ELR (cell line): ENCODE measurements at regions not wholly inside any gene's neighbourhood (a gene's known extent, or its start where the extent isn't known, plus 50 kb on each side); places are given as distances from the start of the nearest gene placed in this dataset.
"Not testable (repeated sequence)": the region's sequence is repeated elsewhere in the genome, so short reads cannot be mapped to it uniquely, and the experiment has no call there.

Experiments used
- DNase-seq: peaks from one replicate; pipeline ENCODE4 v3.0.0-alpha.2; 2015; ENCODE audit warnings: low read depth

DNA sequence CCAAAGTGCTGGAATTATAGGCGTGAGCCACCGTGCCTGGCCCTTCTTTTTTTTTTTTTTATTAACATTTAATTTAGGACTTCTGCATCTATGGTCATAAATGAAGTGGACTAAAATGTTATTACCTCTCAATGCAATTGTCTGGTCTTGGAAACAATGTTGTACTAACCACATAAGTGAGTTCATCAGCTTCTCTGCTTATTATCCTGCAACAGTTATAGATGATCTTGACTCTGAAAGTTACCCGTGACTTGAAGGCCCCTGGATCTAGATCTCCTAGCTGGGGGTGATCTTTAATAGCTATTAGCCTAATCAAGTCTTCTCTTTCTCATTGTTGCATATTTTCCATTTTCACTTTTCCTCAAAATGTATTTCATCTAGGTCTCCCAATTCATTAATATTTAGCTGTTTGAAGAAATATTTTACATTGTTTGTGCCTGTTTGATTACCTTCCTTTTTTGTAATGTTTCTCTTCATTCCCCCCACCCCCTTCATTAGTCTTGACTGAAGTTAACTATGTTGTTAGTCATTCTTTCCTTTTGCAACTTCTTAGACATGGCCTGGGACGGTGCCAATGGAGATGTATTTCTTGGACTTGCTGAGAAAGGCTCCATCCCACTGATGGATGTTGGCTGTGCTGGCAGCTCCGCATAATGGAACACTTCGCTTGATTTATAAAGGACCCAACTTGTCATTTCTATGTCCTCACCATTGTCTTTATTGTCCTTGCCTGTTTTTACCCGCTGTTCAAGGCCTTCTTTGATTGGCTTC lies 141.6 kb upstream of the RIOK3 start:
- peak; percentile 84 for DNase-seq

DNA sequence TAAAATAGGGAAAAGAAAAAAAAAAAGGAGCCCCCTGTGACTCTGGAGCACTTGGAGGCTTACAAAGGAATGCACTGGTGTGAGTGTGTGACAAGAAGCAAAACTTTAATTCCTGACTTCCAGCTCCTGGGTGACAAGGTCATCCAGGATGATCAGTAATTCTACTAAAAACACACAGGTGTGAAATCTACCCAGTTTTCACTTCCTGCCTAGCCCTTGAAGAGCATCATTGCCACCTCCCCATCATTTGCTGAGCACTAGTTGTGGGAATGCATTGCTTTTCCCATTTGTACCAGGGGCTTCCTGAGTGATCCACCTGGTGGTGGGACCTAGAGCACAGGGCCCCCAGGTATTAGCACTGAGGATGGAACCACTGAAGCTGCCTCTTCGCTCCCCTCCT lies 139.7 kb upstream of the RIOK3 start:
- DNase-seq = no peak

DNA sequence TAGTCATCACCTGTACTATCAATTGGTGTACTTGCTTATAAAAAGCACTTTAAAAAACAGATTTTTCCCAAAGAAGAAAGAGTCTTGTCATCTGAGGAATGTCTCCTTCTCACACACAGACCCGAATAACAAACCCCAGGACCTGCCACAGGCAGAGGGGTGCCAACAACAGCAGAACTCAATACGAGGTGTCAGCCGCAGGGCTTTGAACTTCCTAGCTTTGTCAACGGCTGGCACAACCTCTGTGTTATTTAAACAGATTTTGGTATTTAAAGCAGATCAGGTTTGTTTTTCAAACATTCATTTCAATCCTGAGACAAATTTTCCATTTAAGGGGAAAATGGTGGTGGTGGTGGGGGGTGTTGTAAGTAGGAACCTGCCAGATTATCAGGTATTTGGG lies 138.4 kb upstream of the RIOK3 start:
- DNase-seq = no peak

DNA sequence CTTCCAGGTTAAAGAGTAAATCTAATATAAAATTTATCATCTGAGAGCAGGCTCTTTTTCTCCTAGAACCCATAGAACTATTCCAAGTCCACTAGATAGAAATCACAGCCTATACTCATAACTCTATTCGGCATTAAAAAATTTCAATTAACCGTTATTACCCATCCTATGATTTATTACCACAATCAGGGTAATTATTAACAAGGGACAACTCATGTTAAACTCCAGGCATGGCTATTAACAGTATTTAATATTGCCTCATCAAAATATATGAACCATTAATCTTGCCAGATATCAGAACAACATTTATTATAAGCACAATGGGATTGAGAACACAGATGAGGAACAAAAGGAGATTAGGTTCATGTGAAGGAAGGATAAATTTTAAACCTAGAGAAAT lies 136.8 kb upstream of the RIOK3 start:
- no peak for DNase-seq

DNA sequence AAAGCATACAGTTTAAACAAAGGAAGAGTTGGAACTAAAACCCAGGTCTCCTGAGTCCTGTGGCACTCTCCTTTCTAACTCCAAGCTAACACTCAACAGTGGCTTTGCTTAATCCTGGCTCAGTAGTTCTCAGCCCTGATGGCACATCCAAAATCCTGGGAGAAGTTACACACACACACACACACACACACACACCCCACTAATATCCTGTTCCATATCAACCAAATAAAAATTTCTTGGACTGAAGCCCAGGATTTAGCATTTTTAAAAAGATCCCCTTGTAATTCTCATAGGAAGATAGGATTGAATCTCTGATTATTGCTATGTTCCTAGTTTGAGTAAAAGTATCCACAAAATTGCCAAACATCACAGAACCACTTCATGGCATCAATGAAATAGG lies 136.1 kb upstream of the RIOK3 start:
- no peak for DNase-seq

DNA sequence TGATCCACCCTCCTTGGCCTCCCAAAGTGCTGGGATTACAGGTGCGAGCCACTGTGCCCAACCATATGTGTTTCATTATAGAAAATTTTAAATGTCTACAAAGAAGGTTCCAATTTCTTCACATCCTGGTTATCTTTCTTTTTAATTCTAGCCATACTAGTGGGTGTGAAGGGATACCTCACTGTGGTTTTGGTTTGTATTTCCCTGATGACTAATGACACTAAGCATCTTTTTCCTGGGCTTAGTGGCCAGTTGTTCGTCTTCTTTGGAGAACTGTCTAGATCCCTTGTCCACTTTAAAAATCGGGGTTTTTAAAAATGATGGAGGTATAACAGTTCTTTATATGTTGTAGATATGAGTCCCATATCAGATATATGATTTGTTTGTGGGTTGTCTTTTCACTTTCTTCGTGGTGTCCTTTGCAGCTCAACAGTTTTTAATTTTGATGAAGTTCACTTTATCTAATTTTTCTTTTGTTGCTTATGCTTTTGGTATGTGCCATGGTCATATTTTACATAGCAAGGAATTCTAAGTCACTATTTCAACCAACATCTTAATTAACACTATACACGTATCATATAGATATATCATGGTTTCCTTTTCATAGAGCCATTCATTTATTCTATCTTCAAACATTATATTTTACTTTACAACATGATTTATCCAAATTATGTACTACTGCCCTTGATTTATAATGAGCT lies 135.0 kb upstream of the RIOK3 start:
- DNase-seq = peak; percentile 72

DNA sequence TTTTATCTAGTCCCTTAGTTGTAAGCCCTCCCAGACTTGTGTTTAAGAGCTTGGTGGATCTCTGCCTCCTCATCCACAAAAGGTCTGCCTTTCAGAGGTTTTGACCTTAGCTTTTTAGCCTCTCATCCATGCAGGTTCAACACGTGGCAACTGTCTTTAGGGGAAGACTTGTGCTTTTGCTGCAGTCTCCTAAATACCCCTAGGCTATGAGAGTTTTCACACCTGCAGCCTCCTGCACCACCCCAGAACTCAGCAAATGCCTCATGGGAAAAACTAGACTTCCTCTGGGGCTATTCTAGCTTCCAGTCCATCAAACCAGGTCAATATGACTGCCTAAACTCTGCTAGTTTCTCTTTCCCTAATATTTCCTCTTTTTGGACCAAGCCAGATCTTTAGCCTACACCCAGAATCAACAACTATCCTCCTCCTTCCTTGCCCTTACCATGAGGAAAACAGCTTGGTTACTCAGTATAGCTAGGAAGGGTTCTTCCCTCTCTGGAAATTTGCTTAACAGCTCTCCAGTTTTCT lies 132.3 kb upstream of the RIOK3 start:
- no peak for DNase-seq

DNA sequence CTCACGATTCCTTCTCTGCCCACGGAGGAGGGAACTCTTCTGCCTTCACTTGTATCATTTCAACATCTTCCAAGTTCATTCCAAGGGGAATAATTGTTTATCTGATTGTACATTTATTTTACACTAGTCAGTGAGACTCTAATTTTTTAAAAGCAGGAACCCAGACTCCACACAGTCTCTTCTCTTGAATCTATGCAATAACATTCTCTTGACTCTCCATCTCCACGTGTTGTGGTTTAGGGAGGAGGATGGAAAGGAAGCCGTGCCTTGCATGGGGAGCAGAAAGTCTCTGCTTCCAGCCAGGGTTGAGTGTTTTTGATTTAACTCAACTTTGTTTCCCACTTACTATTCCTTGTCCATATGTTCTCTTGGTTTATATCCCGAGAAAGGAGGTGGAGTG lies 131.1 kb upstream of the RIOK3 start:
- DNase-seq = no peak

DNA sequence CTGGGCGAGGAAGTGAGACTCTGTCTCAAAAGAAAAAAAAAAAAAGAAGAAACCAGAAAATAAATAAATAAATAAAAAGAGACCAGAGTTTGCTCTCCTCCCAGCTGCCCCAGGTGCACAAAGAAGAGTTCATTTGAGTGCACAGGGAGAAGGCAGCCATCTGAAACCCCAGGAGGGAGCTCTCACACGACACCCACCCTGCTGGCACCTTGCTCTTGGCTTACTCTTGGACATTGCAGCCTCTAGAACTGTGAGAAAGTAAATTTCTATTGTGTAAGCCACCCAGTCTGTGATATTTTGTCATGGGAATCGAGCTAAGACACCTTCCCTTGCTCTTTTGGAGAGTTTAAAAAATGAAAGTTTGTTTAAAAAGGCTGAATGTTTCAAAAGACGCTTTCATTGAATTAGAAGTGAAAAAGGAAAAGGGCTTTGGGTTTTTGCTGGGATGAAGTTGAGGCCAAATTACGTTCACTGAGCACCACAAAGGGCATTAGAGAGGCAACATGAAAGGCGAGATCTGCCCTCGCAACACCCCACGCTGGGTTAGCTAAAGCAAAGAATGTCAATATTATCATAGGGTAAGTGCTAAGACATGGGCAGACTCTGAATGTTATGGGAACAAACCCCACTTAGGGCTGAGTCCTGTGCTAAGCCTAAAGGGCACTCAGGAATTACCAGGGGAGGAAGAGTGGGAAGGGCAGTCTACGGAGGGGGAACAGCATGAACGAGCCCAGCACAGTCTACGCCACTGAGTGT lies 128.9 kb upstream of the RIOK3 start:
- no peak for DNase-seq

DNA sequence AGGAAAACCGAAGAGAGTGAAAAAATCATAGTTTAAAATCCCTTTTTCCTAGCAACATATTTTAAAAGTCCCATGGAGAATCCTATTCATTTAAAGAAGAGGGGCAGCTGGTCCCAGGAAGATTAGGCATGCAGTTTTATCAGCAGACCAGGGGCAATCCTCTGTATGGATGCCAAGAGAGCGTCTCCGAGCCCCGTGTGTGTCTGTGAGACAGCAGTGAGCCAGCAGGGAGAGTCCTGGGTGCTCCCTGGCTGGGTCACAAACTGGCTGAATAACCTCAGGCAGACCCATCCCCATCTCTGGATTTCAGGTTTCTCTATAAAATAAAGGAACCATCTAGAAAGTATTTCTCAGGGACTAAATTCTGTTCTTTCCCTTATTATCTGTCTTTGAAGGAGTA lies 128.2 kb upstream of the RIOK3 start:
- DNase-seq = no peak

DNA sequence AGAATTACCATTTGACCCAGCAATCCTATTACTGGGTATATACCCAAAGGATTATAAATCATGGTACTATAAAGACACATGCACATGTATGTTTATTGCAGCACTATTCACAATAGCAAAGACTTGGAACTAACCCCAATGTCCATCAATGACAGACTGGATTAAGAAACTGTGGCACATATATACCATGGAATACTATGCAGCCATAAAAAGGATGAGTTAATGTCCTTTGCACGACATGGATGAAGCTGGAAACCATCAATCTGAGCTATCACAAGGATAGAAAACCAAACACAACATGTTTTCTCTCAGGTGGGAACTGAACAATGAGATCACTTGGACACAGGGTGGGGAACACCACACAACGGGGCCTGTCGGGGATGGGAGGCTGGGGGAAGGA lies 123.4 kb upstream of the RIOK3 start:
- not testable (repeated sequence) for DNase-seq

DNA sequence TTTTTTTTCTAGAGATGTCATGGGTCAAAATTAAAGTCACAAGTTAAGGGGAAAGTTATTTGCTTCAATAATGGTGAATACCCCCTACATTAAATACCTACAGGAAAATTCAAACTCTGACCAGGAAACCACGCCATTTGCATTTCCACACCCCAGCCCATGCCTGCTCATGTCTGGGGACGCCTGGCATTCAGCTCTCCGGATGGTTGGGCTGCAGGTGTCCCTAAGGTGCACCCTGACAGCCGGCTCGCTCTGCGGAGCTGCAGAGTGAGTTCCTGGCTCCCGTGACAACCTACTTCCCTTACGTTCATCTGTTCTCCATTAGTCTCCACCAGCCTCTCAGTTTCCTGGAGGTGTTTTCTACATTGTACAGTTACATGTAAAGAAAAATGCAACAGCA lies 122.7 kb upstream of the RIOK3 start:
- DNase-seq = no peak

DNA sequence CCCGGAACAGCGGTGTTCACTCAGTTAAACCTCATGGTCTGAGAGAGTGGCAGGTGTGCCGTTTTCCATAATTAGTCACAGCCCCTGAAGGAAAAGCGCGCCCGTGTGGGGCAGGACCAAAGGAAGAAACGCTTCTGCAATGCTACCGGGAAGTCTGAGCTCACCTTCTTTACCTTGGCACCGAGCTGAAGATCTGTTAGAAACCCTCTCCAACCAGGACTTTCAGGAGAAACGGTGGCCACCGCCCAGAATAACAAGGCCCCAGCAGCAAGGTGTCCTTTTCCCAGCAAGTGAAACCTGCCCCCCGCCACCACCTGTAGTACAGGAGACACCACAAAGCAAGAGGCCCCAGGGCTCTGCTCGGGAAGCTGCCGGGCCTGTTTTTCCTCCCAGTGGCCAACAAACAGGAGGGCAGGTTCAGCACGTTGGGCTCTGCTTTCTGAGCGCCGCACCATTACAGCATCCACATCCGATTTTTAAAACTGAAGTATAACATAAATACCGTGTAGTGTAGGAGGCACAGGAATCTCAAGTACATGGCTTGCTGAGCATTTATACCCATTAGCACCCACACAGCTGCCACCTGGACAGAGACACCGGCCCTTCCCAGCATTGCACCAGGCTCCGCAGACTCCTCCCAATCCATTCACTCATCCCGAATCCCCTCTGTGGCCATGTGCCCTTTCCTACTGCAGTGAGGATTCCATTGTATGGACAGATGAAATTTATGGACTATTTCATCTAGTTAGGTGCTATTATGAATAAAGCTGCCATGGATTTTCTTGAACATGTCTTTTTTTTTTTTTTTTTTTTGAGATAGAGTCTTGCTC lies 121.8 kb upstream of the RIOK3 start:
- no peak for DNase-seq

DNA sequence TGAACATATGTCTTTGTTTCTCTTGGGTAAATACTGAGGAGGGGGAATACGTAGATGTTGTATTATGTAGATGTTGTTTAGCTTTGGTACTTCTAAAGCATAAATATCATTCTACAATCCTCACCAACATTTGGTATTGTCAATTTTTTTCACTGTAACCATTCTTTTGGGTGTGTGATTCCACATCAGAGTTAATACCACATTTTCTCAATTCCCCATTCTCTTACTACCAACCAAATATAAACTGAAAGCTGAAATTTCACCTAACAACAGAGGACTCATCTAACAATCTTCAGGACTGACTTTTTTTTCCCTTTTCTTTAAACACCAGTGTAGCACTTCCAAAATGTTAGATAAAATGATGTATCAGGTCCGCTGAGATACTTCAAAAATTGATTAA lies 120.7 kb upstream of the RIOK3 start:
- DNase-seq = no peak

DNA sequence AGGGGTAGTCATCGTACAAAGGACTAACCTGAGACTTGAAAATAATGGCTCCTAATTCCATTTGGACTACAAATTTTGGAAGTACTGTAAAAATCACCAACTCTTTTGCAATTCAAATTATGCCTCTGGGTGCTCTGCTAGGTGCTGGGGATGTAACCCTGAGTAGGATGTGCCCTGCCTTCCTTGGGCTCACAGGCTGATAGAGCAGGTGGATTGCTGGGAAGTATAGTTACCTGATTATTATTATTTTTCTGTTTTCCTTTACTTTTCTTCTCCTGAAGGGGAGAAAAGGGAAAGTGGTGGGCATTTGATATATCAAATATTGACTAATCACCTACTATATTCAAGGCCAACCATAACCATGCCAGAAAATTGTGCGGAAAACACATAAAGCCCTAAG lies 119.3 kb upstream of the RIOK3 start:
- no peak for DNase-seq

DNA sequence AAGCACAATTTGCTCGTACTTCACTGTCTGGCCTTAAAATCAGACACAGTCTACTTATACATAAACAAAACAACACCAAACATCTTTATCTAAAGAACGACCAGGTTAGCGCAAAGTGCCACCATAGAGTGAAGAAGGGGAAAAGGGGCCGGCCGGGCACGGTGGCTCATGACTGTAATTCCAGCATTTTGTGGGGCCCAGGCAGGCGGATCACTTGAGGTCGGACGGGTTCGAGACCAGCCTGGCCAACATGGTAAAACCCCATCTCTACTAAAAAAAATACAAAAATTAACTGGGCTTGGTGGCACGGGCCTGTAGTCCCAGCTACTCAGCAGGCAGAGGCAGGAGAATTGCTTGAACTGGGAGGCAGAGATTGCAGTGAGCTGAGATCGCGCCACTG lies 118.5 kb upstream of the RIOK3 start:
- DNase-seq = no peak

DNA sequence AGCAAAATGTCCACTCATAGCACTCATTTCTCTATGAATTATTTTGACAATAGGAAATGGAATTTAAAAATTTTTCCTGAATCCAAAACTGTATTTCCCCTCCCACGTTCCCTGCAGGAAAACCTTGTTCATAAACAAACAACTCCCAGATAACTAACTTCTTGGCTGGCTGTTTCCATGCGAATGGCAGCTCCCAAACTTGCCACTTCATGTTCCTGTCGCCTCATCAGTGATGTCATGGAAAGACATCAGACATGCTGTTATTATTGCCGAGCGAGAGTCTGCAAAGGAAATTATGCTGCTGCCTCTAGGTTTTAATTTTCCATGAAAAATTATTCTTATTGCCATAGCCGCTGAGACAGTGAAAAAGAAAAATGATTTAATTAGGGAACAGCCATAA lies 117.0 kb upstream of the RIOK3 start:
- DNase-seq = no peak

DNA sequence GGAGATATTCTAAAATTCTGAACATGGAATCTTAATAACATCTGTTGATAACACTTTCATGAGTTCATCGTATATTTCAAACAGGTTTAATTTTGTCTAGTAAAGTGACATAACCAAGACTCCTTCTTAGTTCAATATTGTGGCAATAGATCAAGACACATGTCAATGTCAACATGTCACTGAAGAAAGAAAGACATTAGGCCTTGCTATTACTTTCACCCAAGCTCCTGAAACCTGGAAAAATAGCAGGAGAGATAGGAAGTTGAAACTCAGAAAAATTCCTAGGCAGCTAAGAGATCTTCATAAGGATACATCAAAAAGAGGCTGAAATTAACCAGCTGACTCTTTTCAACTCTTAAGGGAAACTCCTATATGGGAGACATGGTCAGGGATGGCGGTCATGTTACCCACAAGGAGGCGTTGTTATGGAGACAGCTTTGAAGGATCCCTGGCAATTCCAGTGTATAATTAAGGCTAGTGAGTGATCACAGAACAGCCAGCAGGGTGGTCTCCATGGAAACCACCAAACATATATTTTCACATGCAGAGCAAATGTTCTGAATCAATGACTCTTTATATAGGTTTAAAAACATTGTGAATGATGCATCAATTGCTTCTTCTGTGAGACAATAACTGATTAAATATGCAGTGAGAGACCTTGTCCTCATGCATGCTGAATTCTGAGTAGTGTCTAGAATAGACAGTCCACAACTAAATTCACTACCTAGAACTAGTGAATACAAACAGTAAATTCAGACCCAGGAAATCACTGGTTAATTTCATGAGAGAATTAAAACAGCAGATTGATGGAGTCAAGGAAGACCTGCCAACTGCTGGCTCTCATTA lies 115.3 kb upstream of the RIOK3 start:
- DNase-seq = peak; percentile 50

DNA sequence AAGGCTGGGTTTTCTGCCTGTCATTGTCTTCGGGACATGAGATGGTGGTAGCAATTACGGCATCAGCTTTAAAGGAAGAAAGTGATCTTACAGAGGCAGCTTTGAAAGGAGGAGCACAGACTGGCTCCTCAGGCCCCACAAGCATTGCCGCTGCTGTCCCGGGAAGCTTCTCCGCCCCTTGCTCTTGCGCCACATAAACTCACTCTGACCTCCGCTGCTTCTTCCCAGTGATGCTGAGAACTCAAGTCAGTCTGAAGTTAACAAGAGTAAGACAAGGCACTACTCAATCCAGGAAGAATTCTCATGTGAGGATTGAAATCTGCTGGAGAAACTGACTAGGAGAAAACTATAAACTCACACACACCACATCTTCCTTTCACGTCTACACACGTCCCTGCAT lies 112.4 kb upstream of the RIOK3 start:
- no peak for DNase-seq

DNA sequence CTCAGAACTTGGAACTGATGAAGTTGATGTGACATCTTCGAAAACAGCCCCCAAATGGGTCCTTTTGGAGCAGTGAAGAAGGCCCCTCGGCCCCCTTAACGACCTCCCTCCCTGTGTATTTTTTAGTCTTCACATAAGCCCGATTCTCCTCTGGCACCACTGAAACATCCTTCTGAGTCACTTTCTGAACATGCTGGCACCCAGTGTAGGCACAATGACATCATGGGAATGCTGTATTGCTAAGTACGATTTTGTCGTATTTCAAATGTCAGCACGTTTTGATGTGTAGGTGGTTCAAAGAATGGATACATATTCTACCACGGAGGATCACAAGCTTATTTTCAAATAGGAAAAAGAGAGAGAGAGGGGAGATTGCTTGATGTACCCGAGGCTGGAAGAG lies 111.7 kb upstream of the RIOK3 start:
- no peak for DNase-seq

DNA sequence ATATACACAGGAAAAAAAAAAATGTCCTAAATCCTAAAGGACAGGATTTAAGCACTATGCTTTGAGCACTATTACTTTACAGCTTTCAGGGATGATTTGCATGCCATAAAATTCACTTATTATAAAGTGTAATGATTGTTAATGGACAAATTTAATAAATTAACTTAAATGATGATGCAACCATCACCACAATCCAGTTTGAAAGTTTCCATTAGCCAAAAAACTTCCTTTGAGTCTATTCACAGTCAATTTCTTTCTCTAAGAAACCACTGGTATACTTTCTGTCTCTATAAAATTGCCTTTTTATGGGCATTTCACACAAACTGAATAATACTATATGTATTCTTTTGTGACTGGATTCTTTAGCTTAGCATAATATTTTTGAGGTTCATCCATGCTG lies 111.1 kb upstream of the RIOK3 start:
- DNase-seq = no peak
